ENCODE measurements at regions not wholly inside any gene's neighbourhood (a gene's known extent, or its start where the extent isn't known, plus 50 kb on each side); places are given as distances from the start of the nearest gene placed in this dataset.

DNA sequence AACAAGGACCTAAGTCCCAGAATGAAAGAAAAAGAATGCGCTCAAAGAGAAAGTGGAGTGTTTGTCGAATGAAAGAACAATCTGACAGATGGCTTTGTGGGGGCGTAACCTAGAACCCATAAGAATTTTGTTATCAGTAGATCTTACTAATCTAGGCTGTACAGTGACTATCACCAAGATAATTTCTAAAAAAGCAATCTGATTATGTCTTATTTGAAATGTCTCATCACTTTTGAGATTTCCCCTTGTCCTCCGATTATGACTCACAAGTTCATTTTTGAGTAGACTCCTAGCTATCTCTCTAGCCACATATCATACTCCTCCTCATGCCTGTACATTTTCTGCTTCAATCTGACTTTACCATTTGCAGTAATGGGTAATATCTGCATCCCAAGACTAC, 135.6 kb upstream of the SMARCA2 start:
- TF ChIP-seq, protein P1, sequence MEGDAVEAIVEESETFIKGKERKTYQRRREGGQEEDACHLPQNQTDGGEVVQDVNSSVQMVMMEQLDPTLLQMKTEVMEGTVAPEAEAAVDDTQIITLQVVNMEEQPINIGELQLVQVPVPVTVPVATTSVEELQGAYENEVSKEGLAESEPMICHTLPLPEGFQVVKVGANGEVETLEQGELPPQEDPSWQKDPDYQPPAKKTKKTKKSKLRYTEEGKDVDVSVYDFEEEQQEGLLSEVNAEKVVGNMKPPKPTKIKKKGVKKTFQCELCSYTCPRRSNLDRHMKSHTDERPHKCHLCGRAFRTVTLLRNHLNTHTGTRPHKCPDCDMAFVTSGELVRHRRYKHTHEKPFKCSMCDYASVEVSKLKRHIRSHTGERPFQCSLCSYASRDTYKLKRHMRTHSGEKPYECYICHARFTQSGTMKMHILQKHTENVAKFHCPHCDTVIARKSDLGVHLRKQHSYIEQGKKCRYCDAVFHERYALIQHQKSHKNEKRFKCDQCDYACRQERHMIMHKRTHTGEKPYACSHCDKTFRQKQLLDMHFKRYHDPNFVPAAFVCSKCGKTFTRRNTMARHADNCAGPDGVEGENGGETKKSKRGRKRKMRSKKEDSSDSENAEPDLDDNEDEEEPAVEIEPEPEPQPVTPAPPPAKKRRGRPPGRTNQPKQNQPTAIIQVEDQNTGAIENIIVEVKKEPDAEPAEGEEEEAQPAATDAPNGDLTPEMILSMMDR (IDR thresholded peaks at IDR 0.05) = no peak
- no peak for TF ChIP-seq POLR2A (IDR thresholded peaks at IDR 0.05)

Measured in Peyer's patch (tissue), 4 donors.